ENCODE measurements at regions not wholly inside any gene's neighbourhood (a gene's known extent, or its start where the extent isn't known, plus 50 kb on each side); places are given as distances from the start of the nearest gene placed in this dataset.
A peak's percentile ranks its signal among the peaks of the same experiment; 100 is the strongest.

- no peak for TF ChIP-seq NFRKB (IDR thresholded peaks at IDR 0.05)
- TF ChIP-seq CTBP1 (IDR thresholded peaks at IDR 0.05; ENCODE audit: borderline replicate concordance): no peak
- TF ChIP-seq FOXK2 (IDR thresholded peaks at IDR 0.05): no peak
- no peak for TF ChIP-seq SUZ12 (IDR thresholded peaks at IDR 0.05)
- TF ChIP-seq SP1 (IDR thresholded peaks at IDR 0.05): no peak
- TF ChIP-seq FOXA1 (IDR thresholded peaks at IDR 0.05): no peak
- no peak for TF ChIP-seq ARNT (IDR thresholded peaks at IDR 0.05)
- no peak for TF ChIP-seq PKNOX1 (IDR thresholded peaks at IDR 0.05)
- no peak for TF ChIP-seq ELF4 (IDR thresholded peaks at IDR 0.05)
- TF ChIP-seq ZNF384 (IDR thresholded peaks at IDR 0.05): no peak
- no peak for TF ChIP-seq LEF1 (IDR thresholded peaks at IDR 0.05; ENCODE audit: borderline replicate concordance)
- TF ChIP-seq L3MBTL2 (conservative IDR thresholded peaks at IDR 0.05): no peak
- no peak for TF ChIP-seq TARDBP (IDR thresholded peaks at IDR 0.05)
- no peak for TF ChIP-seq HDGF (IDR thresholded peaks at IDR 0.05; ENCODE audit: borderline replicate concordance)
- TF ChIP-seq BHLHE40 (IDR thresholded peaks at IDR 0.05; ENCODE audit: borderline replicate concordance): no peak
- TF ChIP-seq FOXM1 (IDR thresholded peaks at IDR 0.05; ENCODE audit: borderline replicate concordance): no peak
- no peak for DNase-seq (ENCODE audit: extremely low spot score)
- POLR2A ChIA-PET: no interaction called here
- CTCF ChIA-PET: no interaction called here
Measured at GRCh38 chr7:119472408-119473038, 800.5 kb upstream of the KCND2 start.

- ChIA-PET CTCF (no interaction called here), POLR2A (no interaction called here)
- TF ChIP-seq SP1 (IDR thresholded peaks at IDR 0.05) (no peak), ELF4 (IDR thresholded peaks at IDR 0.05) (no peak), NFRKB (IDR thresholded peaks at IDR 0.05) (no peak), FOXM1 (IDR thresholded peaks at IDR 0.05; ENCODE audit: borderline replicate concordance) (no peak), FOXA1 (IDR thresholded peaks at IDR 0.05) (no peak), FOXK2 (IDR thresholded peaks at IDR 0.05) (no peak), BHLHE40 (IDR thresholded peaks at IDR 0.05; ENCODE audit: borderline replicate concordance) (no peak), CTBP1 (IDR thresholded peaks at IDR 0.05; ENCODE audit: borderline replicate concordance) (no peak), L3MBTL2 (conservative IDR thresholded peaks at IDR 0.05) (no peak), PKNOX1 (IDR thresholded peaks at IDR 0.05) (no peak)
- peak; percentile 31 for DNase-seq (ENCODE audit: extremely low spot score)
Measured at GRCh38 chr7:119482209-119482608, 790.8 kb upstream of the KCND2 start.

- POLR2A ChIA-PET: no interaction called here
- CTCF ChIA-PET: no interaction called here
- DNase-seq (ENCODE audit: extremely low spot score): no peak
- no peak for TF ChIP-seq FOXK2 (IDR thresholded peaks at IDR 0.05)
- TF ChIP-seq SUZ12 (IDR thresholded peaks at IDR 0.05): no peak
- TF ChIP-seq SP1 (IDR thresholded peaks at IDR 0.05): no peak
- TF ChIP-seq LEF1 (IDR thresholded peaks at IDR 0.05; ENCODE audit: borderline replicate concordance): no peak
- TF ChIP-seq PKNOX1 (IDR thresholded peaks at IDR 0.05): no peak
- no peak for TF ChIP-seq FOXM1 (IDR thresholded peaks at IDR 0.05; ENCODE audit: borderline replicate concordance)
- TF ChIP-seq L3MBTL2 (conservative IDR thresholded peaks at IDR 0.05): no peak
- TF ChIP-seq ARNT (IDR thresholded peaks at IDR 0.05): no peak
- TF ChIP-seq TARDBP (IDR thresholded peaks at IDR 0.05): no peak
- TF ChIP-seq NFRKB (IDR thresholded peaks at IDR 0.05): no peak
- TF ChIP-seq CTBP1 (IDR thresholded peaks at IDR 0.05; ENCODE audit: borderline replicate concordance): no peak
- no peak for TF ChIP-seq FOXA1 (IDR thresholded peaks at IDR 0.05)
- no peak for TF ChIP-seq BHLHE40 (IDR thresholded peaks at IDR 0.05; ENCODE audit: borderline replicate concordance)
- no peak for TF ChIP-seq ELF4 (IDR thresholded peaks at IDR 0.05)
- no peak for TF ChIP-seq ZNF384 (IDR thresholded peaks at IDR 0.05)
- TF ChIP-seq HDGF (IDR thresholded peaks at IDR 0.05; ENCODE audit: borderline replicate concordance): no peak
Measured at GRCh38 chr7:119482671-119483070, 790.3 kb upstream of the KCND2 start.

- DNase-seq (ENCODE audit: extremely low spot score): no peak
- CTCF ChIA-PET: no interaction called here
- TF ChIP-seq FOXM1 (IDR thresholded peaks at IDR 0.05; ENCODE audit: borderline replicate concordance): no peak
- no peak for TF ChIP-seq HDGF (IDR thresholded peaks at IDR 0.05; ENCODE audit: borderline replicate concordance)
- no peak for TF ChIP-seq ELF4 (IDR thresholded peaks at IDR 0.05)
- TF ChIP-seq CTBP1 (IDR thresholded peaks at IDR 0.05; ENCODE audit: borderline replicate concordance): no peak
- no peak for TF ChIP-seq L3MBTL2 (conservative IDR thresholded peaks at IDR 0.05)
- no peak for TF ChIP-seq SUZ12 (IDR thresholded peaks at IDR 0.05)
- no peak for TF ChIP-seq ARNT (IDR thresholded peaks at IDR 0.05)
- no peak for TF ChIP-seq PKNOX1 (IDR thresholded peaks at IDR 0.05)
- POLR2A ChIA-PET: no interaction called here
Measured at GRCh38 chr7:119483364-119483763, 789.6 kb upstream of the KCND2 start.

- POLR2A ChIA-PET: no interaction called here
- CTCF ChIA-PET: no interaction called here
- TF ChIP-seq FOXK2 (IDR thresholded peaks at IDR 0.05) (no peak), PKNOX1 (IDR thresholded peaks at IDR 0.05) (no peak), CTBP1 (IDR thresholded peaks at IDR 0.05; ENCODE audit: borderline replicate concordance) (no peak), HDGF (IDR thresholded peaks at IDR 0.05; ENCODE audit: borderline replicate concordance) (no peak), ZNF384 (IDR thresholded peaks at IDR 0.05) (no peak), SUZ12 (IDR thresholded peaks at IDR 0.05) (no peak), NFRKB (IDR thresholded peaks at IDR 0.05) (no peak), FOXA1 (IDR thresholded peaks at IDR 0.05) (no peak), FOXM1 (IDR thresholded peaks at IDR 0.05; ENCODE audit: borderline replicate concordance) (no peak), L3MBTL2 (conservative IDR thresholded peaks at IDR 0.05) (no peak), BHLHE40 (IDR thresholded peaks at IDR 0.05; ENCODE audit: borderline replicate concordance) (no peak), SP1 (IDR thresholded peaks at IDR 0.05) (no peak), ARNT (IDR thresholded peaks at IDR 0.05) (no peak), TARDBP (IDR thresholded peaks at IDR 0.05) (no peak), LEF1 (IDR thresholded peaks at IDR 0.05; ENCODE audit: borderline replicate concordance) (no peak)
- DNase-seq (ENCODE audit: extremely low spot score): no peak
Measured at GRCh38 chr7:119514326-119514725, 758.6 kb upstream of the KCND2 start.
